HG03521 (cell line): ENCODE measurements at regions not wholly inside any gene's neighbourhood (a gene's known extent, or its start where the extent isn't known, plus 50 kb on each side); places are given as distances from the start of the nearest gene placed in this dataset.
A peak's percentile ranks its signal among the peaks of the same experiment; 100 is the strongest.

Experiments
- ATAC-seq: cut with Tn5 transposase; IDR thresholded peaks from one replicate; pipeline ENCODE4 v1.9.1; 2021; ENCODE audit warnings: mild to moderate bottlenecking, moderate library complexity; ENCODE audit not compliant: unreplicated experiment

DNA sequence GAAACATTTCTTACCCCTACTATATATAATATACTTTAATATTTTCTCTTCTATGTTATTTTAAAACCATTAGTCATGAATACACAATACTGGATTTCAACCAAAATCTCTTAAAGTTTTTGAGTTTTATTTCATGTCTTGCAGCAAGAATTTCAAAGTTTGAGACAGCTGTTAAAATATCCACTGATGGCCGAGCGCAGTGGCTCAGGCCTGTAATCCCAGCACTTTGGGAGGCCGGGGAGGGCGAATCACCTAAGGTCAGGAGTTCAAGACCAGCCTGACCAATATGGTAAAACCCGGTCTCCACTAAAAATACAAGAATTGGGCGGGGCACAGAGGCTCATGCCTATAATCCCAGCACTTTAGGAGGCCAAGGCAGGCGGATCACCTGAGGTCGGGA, 59.7 kb upstream of the DAPK1 start:
- no peak for ATAC-seq

- ATAC-seq = no peak
Observed at GRCh38 chr9:87441251-87441650, 56.4 kb upstream of the DAPK1 start.

GRCh38 chr9:87442451-87442850, 55.2 kb upstream of the DAPK1 start:
- no peak for ATAC-seq

DNA sequence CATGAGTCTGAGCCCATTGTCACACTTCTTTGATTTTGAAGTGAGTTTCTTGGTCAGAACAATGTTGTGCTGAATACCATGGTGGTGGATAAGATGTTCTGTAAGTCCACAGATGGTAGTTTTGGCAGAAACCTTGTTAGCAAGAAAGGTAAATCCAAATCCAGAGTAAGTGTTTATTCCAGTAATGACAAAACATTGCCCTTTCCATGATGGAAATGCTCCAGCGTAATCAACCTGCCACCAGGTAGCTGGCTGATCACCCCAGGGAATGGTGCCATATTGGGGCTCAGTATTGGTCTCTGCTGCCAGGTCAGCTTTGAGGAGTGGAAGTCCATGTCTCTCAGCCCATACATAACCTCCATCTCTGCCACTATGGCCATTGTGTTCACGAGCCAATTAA, 54.7 kb upstream of the DAPK1 start:
- no peak for ATAC-seq

DNA sequence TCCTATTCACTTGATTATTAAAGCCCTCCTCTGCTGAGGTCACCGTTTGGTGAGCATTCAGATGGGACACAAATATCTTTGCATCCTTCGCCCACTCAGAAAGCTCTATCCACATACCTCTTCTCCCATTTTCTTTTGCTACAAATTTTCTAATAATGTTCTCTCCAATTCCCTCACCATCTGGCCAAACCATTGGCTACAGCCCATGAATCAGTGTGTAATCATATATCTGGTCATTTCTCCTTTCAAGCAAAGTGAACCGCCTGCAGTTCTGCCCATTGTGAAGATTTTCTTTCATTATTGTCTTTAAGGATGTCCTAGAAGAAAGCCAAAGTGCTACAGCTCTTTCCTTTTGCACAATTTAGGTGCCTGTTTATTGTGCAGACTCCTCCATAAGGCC, 54.2 kb upstream of the DAPK1 start:
- no peak for ATAC-seq

DNA sequence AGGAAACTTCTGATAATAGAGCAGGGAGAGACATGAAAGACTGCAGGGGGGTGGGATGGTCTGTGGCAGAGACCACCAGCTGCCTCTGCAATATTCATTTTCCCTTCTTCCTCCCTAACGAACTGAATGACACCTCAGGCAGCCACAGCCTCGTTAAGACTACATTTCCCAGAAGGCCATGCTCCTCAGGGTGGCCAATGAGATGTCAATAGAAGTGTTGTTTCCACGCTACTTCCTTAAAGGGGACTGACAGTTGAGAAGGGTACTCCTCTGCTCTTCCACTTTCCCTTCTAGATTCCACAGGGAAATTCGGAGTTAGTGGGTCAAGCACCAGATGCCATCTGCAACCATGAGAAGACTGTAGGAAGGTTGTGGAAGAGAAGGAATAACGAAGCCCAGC, 52.0 kb upstream of the DAPK1 start:
- peak; percentile 97 for ATAC-seq

GRCh38 chr9:87446527-87446926, 51.1 kb upstream of the DAPK1 start:
- ATAC-seq = no peak

GRCh38 chr9:87447547-87448432, 49.9 kb upstream of the DAPK1 start:
- ATAC-seq = no peak
